Spleen (tissue), 7 donors: ENCODE measurements at regions not wholly inside any gene's neighbourhood (a gene's known extent, or its start where the extent isn't known, plus 50 kb on each side); places are given as distances from the start of the nearest gene placed in this dataset.

Source experiments
- POLR2A ChIP-seq, 3 donors: fragments of 450-650 bp; IDR thresholded peaks; one replicate each; pipeline ENCODE4 v1.5.1; 2017; ENCODE audit warnings: antibody characterized with exemption in 3 of 3, mild to moderate bottlenecking in 1 of 3
- POLR2AphosphoS5 ChIP-seq, 3 donors: sonication (generic); formaldehyde crosslinking; IDR thresholded peaks; one replicate each; pipeline ENCODE4 v1.5.1; 2017; ENCODE audit warnings: antibody characterized with exemption in 3 of 3
- TF ChIP-seq, protein P1 (sequence below), 11 experiments: fragments of 200-600 bp in 7 of 11; fragments of 450-650 bp in 4 of 11; sonication (generic) in 4 of 11; IDR thresholded peaks in 8 of 11; conservative IDR thresholded peaks in 3 of 11; 1 replicate in 7 of 11; 2 replicates in 4 of 11; pipeline versions ENCODE4 v1.4.0 to v1.8.0; 2016 to 2021; ENCODE audit warnings: antibody characterized with exemption in 11 of 11, inconsistent platforms in 4 of 11, mild to moderate bottlenecking in 1 of 11
- donor health status: DM: no; HTN: no; CAD: no; lungs with moderate emphysema.
- donor health status: DM: no; HTN: no; CAD: no.
- donor health status: DM: no; HTN: no; CAD: no.

GRCh38 chr10:61018146-61018545 is 74.2 kb upstream of the RHOBTB1 start:
- TF ChIP-seq, protein P1, sequence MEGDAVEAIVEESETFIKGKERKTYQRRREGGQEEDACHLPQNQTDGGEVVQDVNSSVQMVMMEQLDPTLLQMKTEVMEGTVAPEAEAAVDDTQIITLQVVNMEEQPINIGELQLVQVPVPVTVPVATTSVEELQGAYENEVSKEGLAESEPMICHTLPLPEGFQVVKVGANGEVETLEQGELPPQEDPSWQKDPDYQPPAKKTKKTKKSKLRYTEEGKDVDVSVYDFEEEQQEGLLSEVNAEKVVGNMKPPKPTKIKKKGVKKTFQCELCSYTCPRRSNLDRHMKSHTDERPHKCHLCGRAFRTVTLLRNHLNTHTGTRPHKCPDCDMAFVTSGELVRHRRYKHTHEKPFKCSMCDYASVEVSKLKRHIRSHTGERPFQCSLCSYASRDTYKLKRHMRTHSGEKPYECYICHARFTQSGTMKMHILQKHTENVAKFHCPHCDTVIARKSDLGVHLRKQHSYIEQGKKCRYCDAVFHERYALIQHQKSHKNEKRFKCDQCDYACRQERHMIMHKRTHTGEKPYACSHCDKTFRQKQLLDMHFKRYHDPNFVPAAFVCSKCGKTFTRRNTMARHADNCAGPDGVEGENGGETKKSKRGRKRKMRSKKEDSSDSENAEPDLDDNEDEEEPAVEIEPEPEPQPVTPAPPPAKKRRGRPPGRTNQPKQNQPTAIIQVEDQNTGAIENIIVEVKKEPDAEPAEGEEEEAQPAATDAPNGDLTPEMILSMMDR (IDR thresholded peaks at IDR 0.05 in 8 of 11, conservative IDR thresholded peaks at IDR 0.05 in 3 of 11): no peak
- TF ChIP-seq POLR2A (IDR thresholded peaks at IDR 0.05) (no peak), POLR2AphosphoS5 (IDR thresholded peaks at IDR 0.05) (no peak)
